Muscle of leg (tissue), 3 donors: ENCODE measurements at regions not wholly inside any gene's neighbourhood (a gene's known extent, or its start where the extent isn't known, plus 50 kb on each side); places are given as distances from the start of the nearest gene placed in this dataset.

Source experiments
- DNase-seq: peaks from one replicate; pipeline ENCODE4 v3.0.0; 2013
- H3K27ac ChIP-seq: one replicate; pipeline ENCODE4 v1.5.1; 2013; ENCODE audit warnings: mild to moderate bottlenecking, low read length, control low read depth
- H3K27me3 ChIP-seq: one replicate; pipeline ENCODE4 v1.6.1; 2013; ENCODE audit warnings: low read length; ENCODE audit not compliant: control insufficient read depth, insufficient read depth
- H3K36me3 ChIP-seq: one replicate; pipeline ENCODE4 v1.6.1; 2013; ENCODE audit warnings: low read length; ENCODE audit not compliant: control insufficient read depth, insufficient read depth
- H3K4me1 ChIP-seq: one replicate; pipeline ENCODE4 v1.6.1; 2013; ENCODE audit warnings: low read length; ENCODE audit not compliant: control insufficient read depth, insufficient read depth
- H3K4me3 ChIP-seq: one replicate; pipeline ENCODE4 v1.5.1; 2013; ENCODE audit warnings: low read length, control low read depth
- H3K9me3 ChIP-seq: replicated peaks from 2 replicates; pipeline ENCODE4 v1.6.1; 2013; ENCODE audit warnings: low read depth, low read length; ENCODE audit not compliant: control insufficient read depth
- WGBS: methylation state at CpG from one replicate; pipeline ENCODE4 v1.1.5; 2013; ENCODE audit warnings: missing lambda C conversion rate; ENCODE audit not compliant: insufficient coverage; 5-methylcytosine and 5-hydroxymethylcytosine counted together

GRCh38 chr13:111855191-111855590, 211.8 kb upstream of the SOX1 start:
- no peaks in the 10 kb centered on the region for H3K36me3 ChIP-seq
- WGBS, result 85% methylated on average over 4 of the region's 8 CpGs
- H3K4me3 ChIP-seq, result no peak overlapping the region
- no peak overlapping the region for H3K27ac ChIP-seq
- no peak for DNase-seq
- H3K27me3 ChIP-seq, result peaks cover 18% of the 10 kb centered on the region
- peaks cover 3% of the 10 kb centered on the region for H3K4me1 ChIP-seq
- H3K9me3 ChIP-seq, result no peaks in the 10 kb centered on the region

- Histone ChIP-seq H3K4me3 (no peak overlapping the region), H3K4me1 (peaks cover 3% of the 10 kb centered on the region), H3K9me3 (no peaks in the 10 kb centered on the region), H3K36me3 (no peaks in the 10 kb centered on the region), H3K27me3 (peaks cover 19% of the 10 kb centered on the region), H3K27ac (no peak overlapping the region)
- WGBS, result 86% methylated on average over 4 of the region's 8 CpGs
- DNase-seq, result no peak
These were observed 211.2 kb upstream of the SOX1 start for GRCh38 chr13:111855786-111856185.

DNA sequence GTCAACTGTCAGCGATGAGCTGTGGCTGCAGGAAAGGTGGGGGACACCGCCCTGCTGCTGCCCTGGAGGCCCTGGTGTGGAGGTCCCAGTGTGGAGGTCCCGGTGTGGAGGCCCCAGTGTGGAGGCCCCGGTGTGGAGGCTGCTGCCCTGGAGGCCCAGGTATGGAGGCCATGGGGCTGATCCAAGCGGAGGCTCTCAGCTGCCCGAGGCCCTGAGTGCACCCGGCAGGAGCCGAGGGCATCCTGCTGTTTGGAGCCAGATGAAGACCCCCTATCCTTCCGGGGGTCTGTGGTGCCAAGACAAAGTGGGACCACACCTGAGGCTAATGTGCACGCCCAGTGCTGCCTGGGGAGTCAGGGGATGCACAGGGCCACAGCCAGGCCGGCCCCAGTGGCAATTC, 210.4 kb upstream of the SOX1 start:
- no peak overlapping the region for H3K27ac ChIP-seq
- no peak overlapping the region for H3K4me3 ChIP-seq
- no peak for DNase-seq
- WGBS, result 89% methylated on average over 8 of the region's 11 CpGs
- H3K27me3 ChIP-seq, result peaks cover 22% of the 10 kb centered on the region
- H3K36me3 ChIP-seq, result no peaks in the 10 kb centered on the region
- H3K9me3 ChIP-seq, result no peaks in the 10 kb centered on the region
- H3K4me1 ChIP-seq, result peaks cover 3% of the 10 kb centered on the region

DNA sequence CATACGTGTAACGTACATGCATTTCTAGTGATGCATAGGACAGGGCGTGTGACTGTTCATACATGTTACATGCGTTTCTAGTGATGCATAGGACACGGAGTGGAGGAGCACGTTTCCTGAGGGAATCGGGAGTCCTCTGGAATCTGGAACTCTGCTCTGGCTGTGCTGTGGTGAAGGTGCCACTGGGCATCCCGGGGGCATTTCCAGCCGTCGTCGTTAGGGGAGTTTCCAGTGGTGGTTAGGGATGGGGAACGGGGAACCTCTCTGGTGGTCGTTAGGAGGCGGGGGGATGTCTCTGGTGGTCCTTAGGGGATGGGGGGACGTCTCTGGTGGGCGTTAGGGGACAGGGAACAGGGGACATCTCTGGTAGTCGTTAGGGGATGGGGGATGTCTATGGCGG, 209.6 kb upstream of the SOX1 start:
- WGBS, result 83% methylated on average over 15 of the region's 18 CpGs
- Histone ChIP-seq H3K27me3 (peaks cover 19% of the 10 kb centered on the region), H3K4me3 (no peak overlapping the region), H3K36me3 (no peaks in the 10 kb centered on the region), H3K9me3 (no peaks in the 10 kb centered on the region), H3K4me1 (peaks cover 3% of the 10 kb centered on the region), H3K27ac (no peak overlapping the region)
- DNase-seq, result no peak

- no peak for DNase-seq
- no peak overlapping the region for H3K27ac ChIP-seq
- H3K36me3 ChIP-seq, result no peaks in the 10 kb centered on the region
- H3K9me3 ChIP-seq, result no peaks in the 10 kb centered on the region
- peaks cover 19% of the 10 kb centered on the region for H3K27me3 ChIP-seq
- no peak overlapping the region for H3K4me3 ChIP-seq
- WGBS, result 87% methylated on average over 29 of the region's 32 CpGs
- peaks cover 3% of the 10 kb centered on the region for H3K4me1 ChIP-seq
These were observed 208.9 kb upstream of the SOX1 start for GRCh38 chr13:111857846-111858560.

DNA sequence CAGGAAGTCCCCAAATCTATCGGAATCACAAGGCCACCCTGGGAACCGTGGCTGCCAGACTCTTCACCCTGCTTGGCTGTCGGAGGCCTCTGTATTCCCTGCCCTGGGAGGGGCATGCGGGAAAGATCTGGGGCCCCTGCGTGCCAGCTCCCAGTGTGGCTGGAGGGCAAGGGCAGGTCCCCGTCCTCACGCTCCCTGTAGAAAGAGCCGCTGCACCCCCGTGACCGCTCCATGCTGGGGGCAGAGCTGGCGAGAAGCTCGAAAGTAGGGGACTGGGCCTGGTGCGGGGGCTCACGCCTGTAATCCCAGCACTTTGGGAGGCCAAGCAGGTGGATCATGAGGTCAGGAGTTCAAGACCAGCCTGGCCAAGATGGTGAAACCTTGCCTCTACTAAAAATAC, 208.4 kb upstream of the SOX1 start:
- Histone ChIP-seq H3K36me3 (no peaks in the 10 kb centered on the region), H3K27ac (no peak overlapping the region), H3K9me3 (no peaks in the 10 kb centered on the region), H3K4me1 (no peaks in the 10 kb centered on the region), H3K4me3 (no peak overlapping the region), H3K27me3 (peaks cover 19% of the 10 kb centered on the region)
- DNase-seq, result no peak
- 91% methylated on average over 12 of the region's 14 CpGs for WGBS

- DNase-seq, result no peak
- Histone ChIP-seq H3K36me3 (no peaks in the 10 kb centered on the region), H3K27me3 (peaks cover 14% of the 10 kb centered on the region), H3K27ac (no peak overlapping the region), H3K9me3 (no peaks in the 10 kb centered on the region), H3K4me1 (no peaks in the 10 kb centered on the region), H3K4me3 (no peak overlapping the region)
- WGBS, result 79% methylated on average over 15 of the region's 18 CpGs
These were observed 207.4 kb upstream of the SOX1 start for GRCh38 chr13:111859354-111860230.

- Histone ChIP-seq H3K4me1 (no peaks in the 10 kb centered on the region), H3K27ac (no peak overlapping the region), H3K27me3 (peaks cover 12% of the 10 kb centered on the region), H3K4me3 (no peak overlapping the region), H3K36me3 (no peaks in the 10 kb centered on the region), H3K9me3 (no peaks in the 10 kb centered on the region)
- DNase-seq, result no peak
- no CpG with 5 or more reads among the region's 3 CpGs for WGBS
These were observed 206.8 kb upstream of the SOX1 start for GRCh38 chr13:111860231-111860552.

DNA sequence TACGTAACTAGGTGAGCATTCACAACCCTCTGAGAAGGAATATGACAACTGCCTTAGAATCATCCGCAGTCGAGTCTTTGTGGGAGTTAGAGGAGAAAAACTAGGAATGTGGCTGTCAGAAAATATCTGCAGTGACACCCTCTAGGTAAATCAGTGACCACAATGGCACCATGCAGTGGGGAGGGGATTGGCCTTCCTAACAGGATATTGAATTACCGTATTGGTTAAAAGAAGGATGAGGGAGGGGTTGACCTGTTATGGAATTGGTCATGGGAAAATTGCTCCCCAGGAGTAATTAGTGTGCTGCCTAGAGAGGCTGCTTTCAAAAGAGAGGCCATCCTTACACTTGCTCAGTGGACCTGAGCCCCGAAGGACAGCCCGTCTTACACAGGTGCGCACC, 205.6 kb upstream of the SOX1 start:
- H3K36me3 ChIP-seq, result no peaks in the 10 kb centered on the region
- no peak overlapping the region for H3K27ac ChIP-seq
- no peak for DNase-seq
- H3K27me3 ChIP-seq, result peaks cover 11% of the 10 kb centered on the region
- H3K4me1 ChIP-seq, result no peaks in the 10 kb centered on the region
- H3K9me3 ChIP-seq, result no peaks in the 10 kb centered on the region
- H3K4me3 ChIP-seq, result no peak overlapping the region
- WGBS, result 91% methylated on average over 7 of the region's 7 CpGs

DNA sequence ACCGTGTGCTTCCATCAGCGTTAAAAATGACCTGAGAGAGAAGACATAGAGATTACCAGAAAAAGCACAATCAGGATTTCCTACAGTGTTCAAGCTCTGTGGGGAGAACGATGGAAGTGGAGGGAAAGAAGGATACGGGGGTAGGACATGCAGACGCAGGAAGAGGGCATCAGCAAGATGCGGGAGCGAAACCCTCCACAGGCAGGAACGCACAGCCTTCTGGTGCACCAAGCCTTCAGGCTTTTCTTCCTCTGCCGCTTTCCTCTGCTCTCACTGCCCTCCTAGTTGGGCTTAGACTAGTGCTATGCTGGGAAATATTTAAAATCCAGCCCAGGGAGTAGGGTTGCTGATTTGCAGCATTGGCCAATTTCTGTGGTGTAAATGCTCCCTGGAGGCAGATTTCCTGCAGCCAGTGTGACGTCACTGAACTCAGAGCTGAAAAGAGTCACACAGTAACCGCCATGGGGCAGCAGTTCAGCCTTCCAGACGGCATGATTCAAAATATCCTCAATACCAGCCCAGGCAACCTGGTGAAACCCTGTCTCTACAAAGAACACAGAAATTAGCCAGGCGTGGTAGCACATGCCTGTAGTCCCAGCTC, 205.1 kb upstream of the SOX1 start:
- H3K27me3 ChIP-seq, result peaks cover 11% of the 10 kb centered on the region
- H3K9me3 ChIP-seq, result no peaks in the 10 kb centered on the region
- no peaks in the 10 kb centered on the region for H3K36me3 ChIP-seq
- no peak for DNase-seq
- no peak overlapping the region for H3K27ac ChIP-seq
- WGBS, result 57% methylated on average over 7 of the region's 13 CpGs
- H3K4me3 ChIP-seq, result no peak overlapping the region
- no peaks in the 10 kb centered on the region for H3K4me1 ChIP-seq
